Endothelial cell of umbilical vein (primary cell): ENCODE measurements at regions not wholly inside any gene's neighbourhood (a gene's known extent, or its start where the extent isn't known, plus 50 kb on each side); places are given as distances from the start of the nearest gene placed in this dataset.

ENCODE experiments used
- BruUV-seq: library from RNA; stranded (reverse); fragments of 400-500 nt; replicated peaks from 2 replicates; lab custom pipeline; 2021; lab: Mats Ljungman, UMichigan
- CTCF ChIA-PET: fragments of 300-600, 350-600 bp; sonication (Branson Sonifier 250); formaldehyde crosslinking; loops from one replicate; lab custom pipeline; 2021; ENCODE audit warnings: antibody characterized with exemption, inconsistent platforms; lab: Charles Lee
- POLR2A ChIA-PET: fragments of 300-600, 350-600 bp; sonication (Branson Sonifier 250); formaldehyde crosslinking; loops from one replicate; lab custom pipeline; 2021; ENCODE audit warnings: antibody characterized with exemption, inconsistent platforms; lab: Charles Lee
- DNase-seq: peaks from one replicate; pipeline ENCODE4 v3.0.0-alpha.2; 2011; ENCODE audit warnings: low read depth, low spot score
- FAIRE-seq: peaks from 2 replicates; lab custom pipeline; 2011; peaks lifted over from hg19 to GRCh38; lab: Jason Lieb, UNC
- H2AFZ ChIP-seq: 2 replicates; pipeline ENCODE4 v1.6.0; 2012; ENCODE audit warnings: low read depth, low read length, control low read depth, inconsistent platforms
- H3K27ac ChIP-seq: 2 replicates; pipeline ENCODE4 v1.5.1; 2011; ENCODE audit warnings: low read depth, mild to moderate bottlenecking, control low read depth, low read length, moderate library complexity; ENCODE audit not compliant: insufficient read depth
- H3K27me3 ChIP-seq, 2 experiments: 2 replicates each; pipeline versions ENCODE4 v1.6.0 to v1.6.1; 2011; ENCODE audit warnings: low read length in 2 of 2, mixed read lengths in 1 of 2; ENCODE audit not compliant: control insufficient read depth in 2 of 2, insufficient read depth in 2 of 2
- H3K36me3 ChIP-seq, 2 experiments: 2 replicates in 1 of 2; 3 replicates in 1 of 2; pipeline ENCODE4 v1.5.1; 2011; ENCODE audit warnings: low read length in 2 of 2, mild to moderate bottlenecking in 1 of 2, moderate library complexity in 1 of 2; ENCODE audit not compliant: control insufficient read depth in 2 of 2, insufficient read depth in 2 of 2; ENCODE audit errors: extremely low read depth in 1 of 2
- H3K4me1 ChIP-seq: 3 replicates; pipeline ENCODE4 v1.5.1; 2011; ENCODE audit warnings: mild to moderate bottlenecking, low read length; ENCODE audit not compliant: control insufficient read depth, insufficient read depth; ENCODE audit errors: extremely low read depth
- H3K4me2 ChIP-seq: 2 replicates; pipeline ENCODE4 v1.6.1; 2011; ENCODE audit warnings: low read length, control low read depth, mixed read lengths; ENCODE audit not compliant: insufficient read depth
- H3K4me3 ChIP-seq, 3 experiments: fragments of 200-600 bp in 1 of 3; sonication (generic), shearing (Covaris generic) in 1 of 3; replicated peaks in 1 of 3; 2 replicates each; pipeline ENCODE4 v1.5.1; 2011 to 2016; ENCODE audit warnings: control low read depth in 3 of 3, low read length in 3 of 3, mild to moderate bottlenecking in 2 of 3, inconsistent platforms in 1 of 3, low read depth in 1 of 3, moderate library complexity in 1 of 3; ENCODE audit not compliant: insufficient read depth in 1 of 3
- H3K79me2 ChIP-seq: 2 replicates; pipeline ENCODE4 v1.6.0; 2012; ENCODE audit warnings: low read length, inconsistent platforms; ENCODE audit not compliant: control insufficient read depth, insufficient read depth
- H3K9ac ChIP-seq: replicated peaks from 2 replicates; pipeline ENCODE3; 2011; ENCODE audit warnings: low read length, control low read depth; ENCODE audit not compliant: insufficient read depth; ENCODE audit errors: extremely low read depth
- H3K9me1 ChIP-seq: replicated peaks from 3 replicates; pipeline ENCODE4 v1.6.0; 2011; ENCODE audit warnings: mild to moderate bottlenecking, low read length; ENCODE audit not compliant: control insufficient read depth, insufficient read depth; ENCODE audit errors: extremely low read depth
- H3K9me3 ChIP-seq: replicated peaks from 2 replicates; pipeline ENCODE4 v1.5.1; 2012; ENCODE audit warnings: low read length, inconsistent platforms; ENCODE audit not compliant: control insufficient read depth, insufficient read depth
- H4K20me1 ChIP-seq: replicated peaks from 2 replicates; pipeline ENCODE3; 2011; ENCODE audit warnings: mild to moderate bottlenecking, low read length; ENCODE audit not compliant: control insufficient read depth, insufficient read depth; ENCODE audit errors: extremely low read depth
- CTCF ChIP-seq, 2 donors: IDR thresholded peaks; 1 replicate in 1 of 2; 2 replicates in 1 of 2; pipeline ENCODE4 v1.5.1; 2011; ENCODE audit warnings: low read length in 2 of 2, mild to moderate bottlenecking in 2 of 2, moderate library complexity in 2 of 2, control low read depth in 1 of 2, inconsistent platforms in 1 of 2, low read depth in 1 of 2; ENCODE audit not compliant: insufficient read depth in 1 of 2; ENCODE audit errors: extremely low read depth in 1 of 2
- EZH2 ChIP-seq: IDR thresholded peaks from 2 replicates; pipeline ENCODE4 v1.6.1; 2012; ENCODE audit warnings: borderline replicate concordance, low read depth, mild to moderate bottlenecking, moderate library complexity, low read length, inconsistent platforms; ENCODE audit not compliant: severe bottlenecking
- FOS ChIP-seq: IDR thresholded peaks from 2 replicates; pipeline ENCODE4 v1.6.1; 2011; ENCODE audit warnings: mild to moderate bottlenecking, low read length, moderate library complexity, borderline replicate concordance; ENCODE audit not compliant: insufficient read depth
- GATA2 ChIP-seq: IDR thresholded peaks from 2 replicates; pipeline ENCODE4 v1.7.0; 2011; ENCODE audit warnings: low read depth, mild to moderate bottlenecking, moderate library complexity, mixed read lengths, low read length; ENCODE audit not compliant: insufficient read length, insufficient read depth
- JUN ChIP-seq: IDR thresholded peaks from 2 replicates; pipeline ENCODE4 v1.6.1; 2011; ENCODE audit warnings: borderline replicate concordance, low read depth; ENCODE audit not compliant: insufficient read length, insufficient read depth
- MAX ChIP-seq: IDR thresholded peaks from 2 replicates; pipeline ENCODE4 v1.6.1; 2011; ENCODE audit not compliant: insufficient read depth, insufficient read length
- MYC ChIP-seq: IDR thresholded peaks from one replicate; pipeline ENCODE4 v1.6.1; 2011; ENCODE audit warnings: mild to moderate bottlenecking, low read depth, low read length
- POLR2A ChIP-seq: IDR thresholded peaks from 2 replicates; pipeline ENCODE4 v1.6.1; 2012; ENCODE audit warnings: low read depth, mild to moderate bottlenecking, control low read depth, low read length
- POLR2AphosphoS5 ChIP-seq: IDR thresholded peaks from 2 replicates; pipeline ENCODE4 v1.6.1; 2012; ENCODE audit warnings: low read depth, mild to moderate bottlenecking, control low read depth, low read length, moderate library complexity; ENCODE audit not compliant: insufficient read depth
- dilution Hi-C: fragments of 300-500 bp; cut with MboI; formaldehyde crosslinking; loops from one replicate; pipeline ENCODE4 v1.15.0; 2019; ENCODE audit warnings: low sequenced_read_pairs; ENCODE audit not compliant: extremely low pct_ligation_motif_present
- intact Hi-C: fragments of 100-400 bp; cut with micrococcal nuclease; formaldehyde crosslinking; loops from one replicate; pipeline ENCODE4 v1.10.0; 2022

GRCh38 chr3:64291956-64292355, 66.7 kb upstream of the PRICKLE2 start:
- Histone ChIP-seq H3K27me3 (peaks cover 0 to 2% of the 10 kb centered on the region in 2 experiments), H3K4me3 (no peak overlapping the region), H3K9ac (no peak overlapping the region), H3K27ac (no peak overlapping the region), H4K20me1 (no peaks in the 10 kb centered on the region), H2AFZ (no peak overlapping the region), H3K4me2 (no peak overlapping the region), H3K36me3 (no peaks in the 10 kb centered on the region), H3K9me3 (no peaks in the 10 kb centered on the region), H3K9me1 (no peaks in the 10 kb centered on the region), H3K4me1 (peaks cover 6% of the 10 kb centered on the region), H3K79me2 (no peaks in the 10 kb centered on the region)
- no TSS peak for BruUV-seq
- FAIRE-seq = no peak
- ChIA-PET POLR2A (no interaction called here), CTCF (no interaction called here)
- no peak for DNase-seq
- dilution Hi-C loops = no loop called here
- intact Hi-C loops = no loop called here
- TF ChIP-seq EZH2 (no peak), MYC (no peak), FOS (no peak), JUN (no peak), CTCF (IDR thresholded peaks at IDR 0.05; ENCODE audit: extremely low read depth in 1 of 2, insufficient read depth in 1 of 2, low read depth in 1 of 2, low read length in 2 of 2) (no peak), GATA2 (no peak), MAX (no peak), POLR2AphosphoS5 (no peak), POLR2A (no peak)
